Dendritic cell treated with granulocyte-macrophage colony-stimulating factor and Interleukin-4, amounts not matched to agents 40 ng/mL and 50 ng/mL, for 4 days (primary cell): ENCODE measurements at regions not wholly inside any gene's neighbourhood (a gene's known extent, or its start where the extent isn't known, plus 50 kb on each side); places are given as distances from the start of the nearest gene placed in this dataset.

ENCODE experiments used
- H3K27ac Mint-ChIP-seq: one replicate; pipeline ENCODE4 v1.8.0; 2022; ENCODE audit warnings: mild to moderate bottlenecking, mixed read lengths
- H3K27me3 Mint-ChIP-seq: one replicate; pipeline ENCODE4 v1.8.0; 2022; ENCODE audit warnings: mild to moderate bottlenecking, mixed read lengths
- H3K36me3 Mint-ChIP-seq: one replicate; pipeline ENCODE4 v1.8.0; 2022; ENCODE audit warnings: low read depth, mixed read lengths
- H3K4me1 Mint-ChIP-seq: one replicate; pipeline ENCODE4 v1.8.0; 2022; ENCODE audit warnings: low read depth, mixed read lengths
- H3K4me3 Mint-ChIP-seq: one replicate; pipeline ENCODE4 v1.8.0; 2022; ENCODE audit warnings: mild to moderate bottlenecking, moderate library complexity, mixed read lengths
- H3K9me3 Mint-ChIP-seq: one replicate; pipeline ENCODE4 v1.8.0; 2022; ENCODE audit warnings: mixed read lengths
- intact Hi-C: fragments of 100-400 bp; cut with micrococcal nuclease; formaldehyde crosslinking; loops from one replicate; pipeline ENCODE4 v1.15.0; 2022

GRCh38 chrX:110408949-110409588 is 50.4 kb downstream of the RTL9 start:
- Mint-ChIP-seq H3K4me3 (no peak overlapping the region), H3K4me1 (peaks cover 8% of the 10 kb centered on the region), H3K27ac (no peak overlapping the region), H3K9me3 (no peaks in the 10 kb centered on the region), H3K36me3 (no peaks in the 10 kb centered on the region), H3K27me3 (no peaks in the 10 kb centered on the region)
- intact Hi-C loops = loop anchor here (1.0 to 5.0 kb wide), 2 partner anchors 92 to 249 kb away; partner anchors contain the start of gene AMMECR1

- H3K4me1 Mint-ChIP-seq = peaks cover 8% of the 10 kb centered on the region
- H3K27ac Mint-ChIP-seq = no peak overlapping the region
- no peak overlapping the region for H3K4me3 Mint-ChIP-seq
- no peaks in the 10 kb centered on the region for H3K27me3 Mint-ChIP-seq
- intact Hi-C loops = loop anchor here (5.0 to 10.0 kb wide), 2 partner anchors 93 to 505 kb away; partner anchors contain the start of gene AMMECR1
- H3K9me3 Mint-ChIP-seq = no peaks in the 10 kb centered on the region
- H3K36me3 Mint-ChIP-seq = no peaks in the 10 kb centered on the region
These were observed 51.3 kb downstream of the RTL9 start for GRCh38 chrX:110409925-110410324.

- Mint-ChIP-seq H3K4me1 (peaks cover 8% of the 10 kb centered on the region), H3K9me3 (no peaks in the 10 kb centered on the region), H3K36me3 (no peaks in the 10 kb centered on the region), H3K4me3 (no peak overlapping the region), H3K27me3 (no peaks in the 10 kb centered on the region), H3K27ac (no peak overlapping the region)
- intact Hi-C loops = loop anchor here (10.0 kb wide), 1 partner anchor 506 kb away; no protein-coding TSS in a partner anchor
These were observed 52.0 kb downstream of the RTL9 start for GRCh38 chrX:110410603-110411002.

GRCh38 chrX:110412971-110413726 is 54.5 kb downstream of the RTL9 start:
- Mint-ChIP-seq H3K27ac (no peak overlapping the region), H3K4me1 (peaks cover 8% of the 10 kb centered on the region), H3K27me3 (no peaks in the 10 kb centered on the region), H3K36me3 (no peaks in the 10 kb centered on the region), H3K4me3 (no peak overlapping the region), H3K9me3 (no peaks in the 10 kb centered on the region)
- intact Hi-C loops = loop anchor here (1.0 to 10.0 kb wide), 2 partner anchors 252 to 508 kb away; no protein-coding TSS in a partner anchor

- H3K4me1 Mint-ChIP-seq = peaks cover 8% of the 10 kb centered on the region
- no peak overlapping the region for H3K27ac Mint-ChIP-seq
- intact Hi-C loops = loop anchor here (1.0 to 10.0 kb wide), 2 partner anchors 252 to 509 kb away; no protein-coding TSS in a partner anchor
These were observed 55.1 kb downstream of the RTL9 start for GRCh38 chrX:110413727-110414124.

GRCh38 chrX:110414273-110414672 is 55.6 kb downstream of the RTL9 start:
- H3K4me3 Mint-ChIP-seq = no peak overlapping the region
- no peaks in the 10 kb centered on the region for H3K36me3 Mint-ChIP-seq
- H3K9me3 Mint-ChIP-seq = no peaks in the 10 kb centered on the region
- intact Hi-C loops = loop anchor here (10.0 kb wide), 1 partner anchor 509 kb away; no protein-coding TSS in a partner anchor
- H3K27me3 Mint-ChIP-seq = peaks cover 2% of the 10 kb centered on the region
- peaks cover 8% of the 10 kb centered on the region for H3K4me1 Mint-ChIP-seq
- no peak overlapping the region for H3K27ac Mint-ChIP-seq

More at GRCh38 chrX:110413727-110414124, 55.1 kb downstream of the RTL9 start:
- Mint-ChIP-seq H3K4me3 (no peak overlapping the region), H3K9me3 (no peaks in the 10 kb centered on the region), H3K36me3 (no peaks in the 10 kb centered on the region), H3K27me3 (no peaks in the 10 kb centered on the region)

GRCh38 chrX:110414679-110415439 is 56.2 kb downstream of the RTL9 start:
- Mint-ChIP-seq H3K9me3 (no peaks in the 10 kb centered on the region), H3K27me3 (peaks cover 2% of the 10 kb centered on the region), H3K27ac (no peak overlapping the region), H3K36me3 (no peaks in the 10 kb centered on the region), H3K4me1 (peaks cover 8% of the 10 kb centered on the region), H3K4me3 (no peak overlapping the region)
- intact Hi-C loops = loop anchor here (10.0 kb wide), 1 partner anchor 510 kb away; no protein-coding TSS in a partner anchor

- H3K4me3 Mint-ChIP-seq = no peak overlapping the region
These were observed 57.0 kb downstream of the RTL9 start for GRCh38 chrX:110415440-110416170.

GRCh38 chrX:110417128-110417527 is 58.5 kb downstream of the RTL9 start:
- no peaks in the 10 kb centered on the region for H3K9me3 Mint-ChIP-seq
- H3K36me3 Mint-ChIP-seq = no peaks in the 10 kb centered on the region
- no peak overlapping the region for H3K4me3 Mint-ChIP-seq
- no peak overlapping the region for H3K27ac Mint-ChIP-seq
- intact Hi-C loops = loop anchor here (10.0 kb wide), 1 partner anchor 512 kb away; no protein-coding TSS in a partner anchor
- H3K27me3 Mint-ChIP-seq = peaks cover 2% of the 10 kb centered on the region
- H3K4me1 Mint-ChIP-seq = peaks cover 8% of the 10 kb centered on the region

More at GRCh38 chrX:110415440-110416170, 57.0 kb downstream of the RTL9 start:
- intact Hi-C loops = loop anchor here (10.0 kb wide), 1 partner anchor 511 kb away; no protein-coding TSS in a partner anchor
- Mint-ChIP-seq H3K36me3 (no peaks in the 10 kb centered on the region), H3K9me3 (no peaks in the 10 kb centered on the region), H3K27me3 (peaks cover 2% of the 10 kb centered on the region), H3K4me1 (peaks cover 8% of the 10 kb centered on the region), H3K27ac (no peak overlapping the region)

- intact Hi-C loops = loop anchor here (10.0 kb wide), 1 partner anchor 514 kb away; no protein-coding TSS in a partner anchor
- no peaks in the 10 kb centered on the region for H3K4me1 Mint-ChIP-seq
- peaks cover 2% of the 10 kb centered on the region for H3K27me3 Mint-ChIP-seq
- no peaks in the 10 kb centered on the region for H3K36me3 Mint-ChIP-seq
- no peaks in the 10 kb centered on the region for H3K9me3 Mint-ChIP-seq
- H3K4me3 Mint-ChIP-seq = no peak overlapping the region
- no peak overlapping the region for H3K27ac Mint-ChIP-seq
These were observed 59.9 kb downstream of the RTL9 start for GRCh38 chrX:110418316-110419235.

GRCh38 chrX:110419512-110419911 is 60.9 kb downstream of the RTL9 start:
- no peaks in the 10 kb centered on the region for H3K4me1 Mint-ChIP-seq
- H3K9me3 Mint-ChIP-seq = no peaks in the 10 kb centered on the region
- peaks cover 2% of the 10 kb centered on the region for H3K27me3 Mint-ChIP-seq
- intact Hi-C loops = loop anchor here (10.0 kb wide), 1 partner anchor 515 kb away; no protein-coding TSS in a partner anchor
- no peak overlapping the region for H3K4me3 Mint-ChIP-seq
- H3K36me3 Mint-ChIP-seq = no peaks in the 10 kb centered on the region
- no peak overlapping the region for H3K27ac Mint-ChIP-seq

- intact Hi-C loops = no loop called here
- no peak overlapping the region for H3K27ac Mint-ChIP-seq
- no peaks in the 10 kb centered on the region for H3K36me3 Mint-ChIP-seq
- H3K4me1 Mint-ChIP-seq = no peaks in the 10 kb centered on the region
- peaks cover 2% of the 10 kb centered on the region for H3K27me3 Mint-ChIP-seq
- H3K4me3 Mint-ChIP-seq = no peak overlapping the region
- no peaks in the 10 kb centered on the region for H3K9me3 Mint-ChIP-seq
These were observed 62.3 kb downstream of the RTL9 start for GRCh38 chrX:110420771-110421499.
